Astrocyte of the hippocampus (primary cell): ENCODE measurements at regions not wholly inside any gene's neighbourhood (a gene's known extent, or its start where the extent isn't known, plus 50 kb on each side); places are given as distances from the start of the nearest gene placed in this dataset.
"Not testable (repeated sequence)": the region's sequence is repeated elsewhere in the genome, so short reads cannot be mapped to it uniquely, and the experiment has no call there.

Source experiments
- DNase-seq: peaks from one replicate; pipeline ENCODE4 v3.0.0; 2011; ENCODE audit warnings: low read depth, low spot score

DNA sequence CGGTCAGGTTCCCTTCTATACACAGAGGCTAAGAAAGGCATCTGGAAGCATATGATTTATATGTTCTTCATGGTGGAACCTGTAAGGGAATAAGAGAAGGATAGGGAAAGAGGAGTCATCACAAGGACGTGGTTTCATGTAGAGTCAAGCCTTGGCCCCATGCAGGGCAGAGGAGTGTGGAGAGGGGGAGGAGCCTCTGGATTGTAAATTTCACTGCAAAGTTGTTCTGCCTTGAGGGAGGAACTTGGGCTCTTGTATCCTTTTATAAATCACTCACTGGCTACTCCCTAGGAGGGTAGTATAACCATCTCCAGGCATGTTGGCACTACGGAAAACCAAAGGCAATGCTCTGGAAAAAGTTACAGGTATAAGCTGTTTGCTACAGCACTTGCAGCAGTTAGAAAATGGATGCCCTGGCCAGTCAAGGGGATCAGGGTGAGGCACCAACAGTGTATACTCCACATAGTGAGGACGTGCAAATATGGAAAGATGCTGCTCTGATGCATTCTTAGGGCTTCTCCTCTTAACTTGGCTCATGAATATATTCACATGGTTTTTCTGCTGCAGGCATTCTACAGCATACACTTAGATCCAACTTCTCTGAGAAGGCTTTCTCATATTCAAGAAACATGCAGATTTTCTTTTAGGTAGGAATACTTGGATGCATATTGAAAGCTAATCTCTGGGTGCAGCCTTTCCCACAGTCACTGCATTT lies 60.3 kb upstream of the ZNF81 start:
- no peak for DNase-seq

DNA sequence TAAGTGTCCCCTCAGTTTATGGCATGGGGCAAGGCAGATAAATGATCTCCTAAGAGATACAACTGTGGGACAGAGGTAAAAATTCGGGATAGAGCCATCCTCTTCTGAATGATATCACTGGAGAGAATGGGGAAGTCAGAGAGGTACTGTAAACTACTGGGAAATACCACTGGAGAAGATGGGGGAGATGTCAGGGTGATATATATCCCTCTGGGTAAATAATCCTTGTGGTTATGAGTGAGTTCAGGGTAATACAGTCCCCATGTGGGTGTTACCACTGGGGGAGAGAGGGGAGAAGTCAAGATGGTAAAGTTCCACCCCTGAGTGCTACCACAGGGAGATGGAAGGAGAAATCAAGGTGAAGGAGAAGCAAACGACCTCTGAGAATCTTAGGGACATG lies 63.9 kb upstream of the ZNF81 start:
- no peak for DNase-seq

DNA sequence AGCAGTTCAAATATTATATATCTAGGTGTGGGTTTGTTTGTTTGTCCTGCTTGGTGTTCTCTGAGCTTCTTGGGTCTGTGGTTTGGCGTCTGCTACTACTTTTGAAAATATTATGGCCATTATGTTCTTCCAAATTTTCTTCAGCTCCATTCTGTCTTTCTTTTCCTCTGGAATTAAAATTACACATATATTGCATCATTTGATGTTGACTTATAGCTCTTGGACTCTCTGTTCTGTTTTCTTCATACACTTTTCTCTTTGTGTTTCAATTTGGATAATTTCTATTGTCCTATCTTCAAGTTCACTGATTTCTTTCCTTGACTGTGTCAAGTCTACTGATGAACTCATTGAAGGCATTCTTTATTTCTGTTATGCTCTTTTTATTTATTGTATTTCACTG lies 65.2 kb upstream of the ZNF81 start:
- DNase-seq, result no peak

DNA sequence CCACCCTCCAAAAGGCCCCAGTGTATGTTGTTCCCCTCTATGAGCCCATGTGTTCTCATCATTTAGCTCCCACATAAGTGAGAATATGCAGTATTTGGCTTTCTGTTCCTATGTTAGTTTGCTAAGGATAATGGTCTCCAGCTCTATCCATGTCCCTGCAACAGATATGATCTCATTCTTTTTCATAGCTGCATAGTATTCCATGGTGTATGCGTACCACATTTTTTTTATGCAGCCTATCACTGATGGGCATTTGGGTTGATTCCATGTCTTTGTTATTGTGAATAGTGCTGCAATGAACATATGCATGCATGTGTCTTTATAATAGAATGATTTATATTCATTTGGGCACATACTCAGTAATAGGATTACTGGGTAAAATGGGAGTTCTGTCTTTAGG lies 73.9 kb upstream of the ZNF81 start:
- not testable (repeated sequence) for DNase-seq

DNA sequence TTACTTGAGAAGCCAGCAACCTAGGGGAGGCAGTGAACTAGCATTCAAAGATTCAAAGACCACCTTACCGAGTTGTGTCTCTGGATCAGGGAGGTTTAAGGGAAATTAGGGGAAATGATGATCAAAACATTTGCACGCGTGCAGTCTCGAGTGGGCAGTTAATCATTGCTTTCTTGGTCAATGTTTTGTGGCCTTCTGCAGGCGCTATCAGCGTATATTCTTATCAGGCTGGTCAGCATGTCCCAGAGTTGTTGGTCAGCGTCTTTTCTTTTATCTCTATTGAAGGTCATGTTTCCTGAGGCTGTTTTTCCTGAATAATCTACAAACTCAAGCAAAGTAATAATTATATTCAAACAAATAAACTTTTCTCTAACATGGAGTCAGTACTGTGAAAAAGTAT lies 84.0 kb upstream of the ZNF81 start:
- DNase-seq, result no peak

DNA sequence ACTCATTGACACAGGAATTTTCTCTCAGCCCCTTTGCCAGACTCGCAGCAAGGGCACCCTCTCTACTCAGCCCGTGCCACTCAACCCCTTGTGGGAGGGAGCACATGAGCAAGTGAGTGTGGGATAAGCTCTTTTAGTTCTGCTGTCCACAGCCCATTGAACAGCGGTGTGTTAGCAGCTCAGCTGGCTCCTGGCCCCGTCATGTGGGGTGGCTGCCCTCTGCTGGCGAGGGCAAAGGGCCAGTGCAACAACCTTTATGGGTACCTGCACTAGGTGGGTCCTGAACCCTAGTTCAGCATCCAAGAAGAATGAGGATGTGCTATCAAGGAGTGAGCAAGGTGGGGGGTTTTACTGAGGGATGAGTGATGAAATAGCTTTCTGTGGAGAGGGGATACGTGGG lies 85.0 kb upstream of the ZNF81 start:
- DNase-seq, result peak; percentile 5

DNA sequence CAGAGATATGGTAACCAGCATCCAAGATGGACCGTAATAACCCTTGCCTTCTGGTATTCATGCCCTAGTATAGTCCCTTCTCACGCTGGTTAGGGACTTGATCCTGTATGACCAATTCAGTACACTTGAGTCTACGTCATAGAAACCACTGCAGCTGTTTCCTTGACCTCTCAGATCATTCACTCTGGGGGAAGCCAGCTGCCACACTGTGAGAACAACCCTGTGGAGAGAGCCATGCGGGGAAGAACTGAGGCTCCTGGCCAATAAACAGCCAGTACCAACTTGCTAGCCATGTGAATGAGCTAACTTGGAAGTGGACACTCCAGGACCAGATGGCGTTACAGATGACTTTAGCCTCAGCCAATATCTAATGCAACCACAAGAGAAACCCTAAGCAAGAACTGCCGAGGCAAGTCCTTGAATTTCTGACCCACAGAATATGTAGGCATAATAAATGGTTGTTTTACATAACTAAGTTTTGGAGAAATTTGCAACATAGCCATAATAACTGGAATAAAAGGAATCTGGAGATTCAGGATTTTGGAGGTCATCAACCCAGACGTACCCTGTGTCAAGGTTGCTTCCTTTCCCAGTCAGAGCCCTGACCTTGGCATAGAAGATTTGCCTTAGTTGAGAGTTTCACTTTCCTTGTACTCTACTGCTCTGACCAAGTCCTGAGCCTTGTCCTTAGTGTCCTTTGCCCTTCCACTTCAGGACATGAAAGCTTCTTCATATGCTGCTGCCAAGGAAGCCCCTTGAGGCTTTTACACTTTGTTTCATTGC lies 87.3 kb upstream of the ZNF81 start:
- no peak for DNase-seq

DNA sequence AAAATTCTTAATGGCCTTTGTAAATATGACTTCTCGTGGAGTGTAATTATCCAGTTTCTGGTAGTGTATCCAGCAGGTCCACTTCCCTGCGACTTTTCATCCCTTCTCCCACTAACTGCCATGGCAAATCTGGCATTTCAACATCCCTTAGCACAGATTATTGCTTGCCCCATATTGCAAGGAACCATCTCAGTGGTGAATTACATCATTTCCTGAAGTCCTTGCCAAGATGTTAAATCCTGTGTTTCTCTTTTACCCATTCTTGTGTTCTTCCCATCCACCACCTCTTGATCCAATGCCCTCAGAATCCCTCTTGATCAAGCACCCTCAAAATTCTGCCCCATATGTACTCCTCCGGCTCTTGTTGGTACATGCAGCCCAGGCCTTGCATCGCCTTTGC lies 88.1 kb upstream of the ZNF81 start:
- DNase-seq, result no peak

DNA sequence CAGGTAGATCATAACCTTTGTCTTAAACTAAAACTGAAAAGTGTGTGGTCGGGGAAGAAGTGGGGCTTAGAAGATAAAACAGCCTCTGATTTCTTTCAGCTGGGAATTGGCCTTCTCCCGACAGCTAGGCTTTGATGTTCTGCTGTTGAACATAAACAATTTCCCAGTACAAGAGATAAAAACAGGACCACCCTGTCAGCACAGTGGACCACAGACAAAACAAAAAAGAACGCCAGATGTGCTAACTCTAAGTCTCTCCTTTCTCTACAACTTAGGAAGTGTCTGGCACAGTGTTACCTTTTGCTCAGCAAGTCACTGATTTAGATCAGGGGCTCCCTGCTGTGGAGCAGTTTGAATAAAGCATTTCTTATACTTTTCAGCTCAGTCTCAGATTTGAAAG lies 87.5 kb upstream of the UXT start:
- no peak for DNase-seq

DNA sequence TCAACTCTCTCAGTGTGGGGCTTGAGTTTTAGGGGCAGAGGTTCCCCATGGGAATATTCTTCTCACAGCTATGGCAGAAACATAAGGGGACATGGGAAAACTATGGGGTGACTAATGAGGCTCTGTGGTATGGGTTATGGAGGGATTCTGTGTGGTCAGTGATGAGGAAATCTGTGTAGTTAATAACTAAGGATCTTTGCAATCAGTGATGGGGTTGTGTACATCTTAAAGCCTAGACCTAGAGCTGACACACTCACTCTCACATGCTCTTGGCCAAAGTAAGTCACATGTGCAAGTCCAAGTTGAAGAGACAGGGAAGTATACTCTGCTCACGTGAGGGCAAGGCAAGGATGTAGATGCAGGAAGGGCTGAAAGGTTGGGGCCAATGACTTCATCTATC lies 86.4 kb upstream of the UXT start:
- DNase-seq, result no peak

DNA sequence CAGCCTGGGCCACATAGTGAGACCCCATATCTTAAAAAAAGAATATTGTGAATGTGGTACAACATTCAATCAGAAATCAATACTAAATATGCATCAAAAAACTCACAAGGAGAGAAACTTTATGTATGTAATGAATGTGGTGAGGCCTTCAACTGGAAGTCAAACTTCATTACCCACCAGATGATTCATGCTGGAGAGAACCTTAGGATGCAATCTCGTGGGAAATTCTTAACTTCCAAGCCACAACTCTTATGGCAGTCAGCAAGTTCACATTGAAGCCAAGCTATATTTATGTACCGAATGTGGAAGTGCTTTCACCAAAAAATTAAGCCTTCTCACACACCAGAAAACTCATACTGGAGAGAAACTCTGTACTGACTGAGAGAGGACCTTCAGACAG lies 84.5 kb upstream of the UXT start:
- peak; percentile 5 for DNase-seq

DNA sequence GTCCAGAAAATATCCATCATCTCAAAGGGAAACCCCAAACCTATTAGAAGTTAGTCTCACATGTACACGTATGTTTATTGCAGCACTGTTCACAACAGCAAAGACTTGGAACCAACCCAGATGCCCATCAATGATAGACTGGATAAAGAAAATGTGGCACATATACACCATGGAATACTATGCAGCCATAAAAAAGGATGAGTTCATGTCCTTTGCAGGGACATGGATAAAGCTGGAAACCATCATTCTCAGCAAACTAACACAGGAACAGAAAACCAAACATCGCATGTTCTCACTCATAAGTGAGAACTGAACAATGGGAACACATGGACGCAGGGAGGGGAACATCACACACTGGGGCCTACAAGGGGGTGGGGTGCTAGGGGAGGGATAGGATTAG lies 79.9 kb upstream of the UXT start:
- DNase-seq, result not testable (repeated sequence)

DNA sequence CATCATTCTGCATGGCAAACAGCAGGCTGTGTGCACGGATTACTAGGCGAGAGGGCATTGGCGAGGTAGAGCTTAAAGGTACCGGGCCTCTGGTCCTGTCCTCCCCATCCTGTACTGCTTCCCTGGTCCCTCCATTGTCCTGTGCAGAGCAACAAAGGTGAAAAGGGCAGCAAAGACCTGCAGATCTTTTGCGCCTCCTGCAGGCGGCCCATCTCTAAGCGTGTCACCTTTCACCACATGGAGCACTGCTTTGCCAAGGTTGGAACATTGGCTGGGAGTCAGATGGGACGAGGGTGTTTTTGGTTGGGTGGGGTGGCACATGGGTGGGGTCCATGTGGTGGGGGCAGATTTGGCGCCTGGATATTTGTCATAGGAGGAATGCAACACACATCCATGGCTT lies 64.7 kb upstream of the UXT start:
- DNase-seq, result no peak

DNA sequence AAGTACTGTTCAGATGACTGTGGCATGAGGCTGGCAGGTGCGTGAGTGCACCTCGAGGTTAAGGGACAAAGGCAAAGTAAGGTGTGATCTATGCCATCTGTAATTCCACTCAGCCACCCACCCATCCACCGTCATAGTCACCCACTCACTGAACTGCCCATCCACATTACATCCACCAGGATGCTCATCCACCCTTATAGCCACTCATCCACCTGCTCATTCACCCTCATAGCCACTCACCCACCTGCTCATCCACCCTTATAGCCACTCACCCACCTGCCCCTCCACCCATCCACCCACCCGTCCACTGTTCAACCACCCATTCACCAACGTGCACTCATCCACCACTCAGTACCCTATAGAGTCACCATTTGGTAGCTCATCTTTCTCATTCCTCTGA lies 64.1 kb upstream of the UXT start:
- no peak for DNase-seq

DNA sequence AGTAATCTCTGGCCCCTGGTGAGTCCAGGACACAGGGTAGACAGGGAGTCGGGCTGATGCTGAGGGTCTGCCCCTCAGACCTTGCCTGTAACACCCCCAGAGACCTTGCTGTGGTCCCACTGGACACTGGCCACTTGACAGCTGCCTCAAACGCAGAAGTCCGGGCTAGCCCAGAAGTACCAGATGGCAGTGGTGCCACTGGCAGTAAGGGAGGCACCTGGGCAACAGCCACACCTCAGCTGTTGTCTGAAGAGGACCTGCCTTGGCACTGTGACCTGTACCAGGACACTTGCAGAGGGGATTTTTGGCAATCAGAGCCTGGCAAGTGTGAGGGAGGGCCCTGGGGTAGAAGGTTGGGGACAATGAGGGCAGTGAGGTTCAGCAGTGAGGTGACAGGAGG lies 63.3 kb upstream of the UXT start:
- no peak for DNase-seq

DNA sequence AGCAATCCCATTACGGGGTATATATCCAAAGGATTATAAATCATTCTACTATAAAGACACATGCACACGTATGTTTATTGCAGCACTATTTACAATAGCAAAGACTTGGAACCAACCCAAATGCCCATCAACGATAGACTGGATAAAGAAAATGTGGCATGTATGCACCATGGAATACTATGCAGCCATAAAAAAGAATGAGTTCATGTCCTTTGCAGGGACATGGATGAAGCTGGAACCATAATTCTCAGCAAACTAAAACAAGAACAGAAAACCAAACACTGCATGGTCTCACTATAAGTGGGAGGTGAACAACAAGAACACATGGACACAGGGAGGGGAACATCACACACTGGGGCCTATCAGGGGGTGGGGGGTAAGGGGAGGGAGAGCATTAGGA lies 56.1 kb upstream of the UXT start:
- not testable (repeated sequence) for DNase-seq

DNA sequence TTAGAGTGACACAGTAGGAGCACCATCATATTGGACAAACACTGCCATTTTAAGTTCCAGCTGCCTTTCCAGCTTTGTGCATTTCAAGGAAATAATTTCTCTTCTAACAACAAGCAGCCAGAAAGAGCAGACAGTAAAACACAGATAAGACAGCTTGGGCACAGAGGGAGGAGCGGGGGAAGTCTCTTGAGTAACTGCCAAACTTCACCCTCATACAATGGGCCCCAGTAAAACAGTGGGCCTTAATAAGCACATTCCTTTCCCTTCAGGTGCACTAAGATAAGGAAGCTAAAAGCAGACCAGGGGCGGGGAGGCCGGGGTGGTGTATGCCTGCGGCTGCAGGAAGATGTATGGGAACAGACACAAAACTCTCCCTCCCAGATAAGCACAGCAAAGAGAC lies 53.7 kb upstream of the UXT start:
- DNase-seq, result not testable (repeated sequence)

DNA sequence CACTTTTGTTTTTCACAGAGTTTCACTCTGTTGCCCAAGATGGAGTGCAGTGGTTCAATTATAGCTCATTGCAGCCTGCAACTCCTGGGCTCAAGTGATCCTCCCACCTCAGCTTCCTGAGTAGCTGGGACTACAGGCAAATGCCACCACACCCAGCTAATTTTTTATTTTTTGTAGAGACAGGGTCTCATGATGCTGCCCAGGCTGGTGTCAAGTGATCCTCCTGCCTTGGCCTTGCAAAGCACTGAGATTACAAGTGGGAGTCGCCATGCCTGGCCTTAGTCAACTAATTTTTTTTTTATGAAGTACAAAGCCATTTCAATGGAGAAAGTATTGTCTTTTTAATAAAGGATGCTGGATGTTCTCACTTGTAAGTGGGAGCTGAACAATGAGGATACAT lies 51.3 kb upstream of the UXT start:
- DNase-seq, result no peak
